NCI-H345 treated with DMSO at 0.1 percent for 48 hours (cell line): ENCODE measurements at regions not wholly inside any gene's neighbourhood (a gene's known extent, or its start where the extent isn't known, plus 50 kb on each side); places are given as distances from the start of the nearest gene placed in this dataset.

Source experiments
- DNase-seq: peaks from one replicate; lab custom pipeline; 2025; ENCODE audit not compliant: unreplicated experiment; lab: John Stamatoyannopoulos, UW

- DNase-seq, result no peak
Observed at GRCh38 chr13:80237646-80238045, 103.3 kb downstream of the SPRY2 start.

GRCh38 chr13:80235967-80236302 lies 105.0 kb downstream of the SPRY2 start:
- DNase-seq, result no peak

- peak; percentile 21 for DNase-seq
Observed at GRCh38 chr13:80235166-80235966, 105.6 kb downstream of the SPRY2 start.

GRCh38 chr13:80227645-80228044 lies 113.3 kb downstream of the SPRY2 start:
- DNase-seq, result no peak

- no peak for DNase-seq
Observed at GRCh38 chr13:80226645-80227044, 114.3 kb downstream of the SPRY2 start.

- no peak for DNase-seq
Observed at GRCh38 chr13:80224468-80224867, 116.5 kb downstream of the SPRY2 start.

- DNase-seq, result no peak
Observed at GRCh38 chr13:80217614-80218456, 123.1 kb downstream of the SPRY2 start.

GRCh38 chr13:80215368-80215767 lies 125.6 kb downstream of the SPRY2 start:
- no peak for DNase-seq

GRCh38 chr13:80214521-80214991 lies 126.4 kb downstream of the SPRY2 start:
- no peak for DNase-seq

- DNase-seq, result no peak
Observed at GRCh38 chr13:80214050-80214449, 126.9 kb downstream of the SPRY2 start.

GRCh38 chr13:80213201-80213600 lies 127.7 kb downstream of the SPRY2 start:
- no peak for DNase-seq

GRCh38 chr13:80211566-80211965 lies 129.4 kb downstream of the SPRY2 start:
- no peak for DNase-seq

GRCh38 chr13:80204642-80205041 lies 136.3 kb downstream of the SPRY2 start:
- no peak for DNase-seq

GRCh38 chr13:80203496-80203895 lies 137.4 kb downstream of the SPRY2 start:
- DNase-seq, result no peak

GRCh38 chr13:80201694-80202468 lies 139.0 kb downstream of the SPRY2 start:
- no peak for DNase-seq

- DNase-seq, result no peak
Observed at GRCh38 chr13:80199585-80200292, 141.2 kb downstream of the SPRY2 start.

- DNase-seq, result no peak
Observed at GRCh38 chr13:80199067-80199466, 141.9 kb downstream of the SPRY2 start.

- DNase-seq, result no peak
Observed at GRCh38 chr13:80196756-80197155, 144.2 kb downstream of the SPRY2 start.

- DNase-seq, result no peak
Observed at GRCh38 chr13:80195649-80196048, 145.3 kb downstream of the SPRY2 start.

GRCh38 chr13:80189889-80190597 lies 150.9 kb downstream of the SPRY2 start:
- DNase-seq, result no peak
